CD14-positive monocyte (primary cell): ENCODE measurements at regions not wholly inside any gene's neighbourhood (a gene's known extent, or its start where the extent isn't known, plus 50 kb on each side); places are given as distances from the start of the nearest gene placed in this dataset.

Experiments
- DNase-seq, 3 donors: peaks; one replicate each; pipeline ENCODE4 v3.0.0-alpha.2; 2011 to 2022
- H2AFZ ChIP-seq: 2 replicates; pipeline ENCODE4 v1.6.0; 2012; ENCODE audit warnings: mild to moderate bottlenecking, low read depth, low read length, inconsistent platforms; ENCODE audit not compliant: insufficient read depth, poor library complexity, severe bottlenecking
- H3K27ac ChIP-seq, 2 donors: 1 replicate in 1 of 2; 2 replicates in 1 of 2; pipeline ENCODE4 v1.5.1; 2012 to 2013; ENCODE audit warnings: low read length in 2 of 2, control low read depth in 1 of 2, inconsistent platforms in 1 of 2, low read depth in 1 of 2, mild to moderate bottlenecking in 1 of 2
- H3K27me3 ChIP-seq, 2 donors: one replicate each; pipeline versions ENCODE4 v1.6.0 to v1.6.1; 2011 to 2013; ENCODE audit warnings: low read length in 2 of 2; ENCODE audit not compliant: control insufficient read depth in 2 of 2, insufficient read depth in 2 of 2
- H3K36me3 ChIP-seq, 2 donors: replicated peaks in 1 of 2; 1 replicate in 1 of 2; 2 replicates in 1 of 2; pipeline versions ENCODE4 v1.5.1 to v1.6.1; 2012 to 2013; ENCODE audit warnings: low read length in 2 of 2, control low read depth in 1 of 2, inconsistent platforms in 1 of 2, mild to moderate bottlenecking in 1 of 2; ENCODE audit not compliant: insufficient read depth in 2 of 2, control insufficient read depth in 1 of 2
- H3K4me1 ChIP-seq, 2 donors: 1 replicate in 1 of 2; 2 replicates in 1 of 2; pipeline versions ENCODE4 v1.5.1 to v1.6.1; 2012 to 2013; ENCODE audit warnings: low read length in 2 of 2, control low read depth in 1 of 2, inconsistent platforms in 1 of 2, mild to moderate bottlenecking in 1 of 2, moderate library complexity in 1 of 2; ENCODE audit not compliant: insufficient read depth in 2 of 2, control insufficient read depth in 1 of 2
- H3K4me2 ChIP-seq: replicated peaks from 2 replicates; pipeline ENCODE3; 2012; ENCODE audit warnings: low read length, moderate library complexity, mild to moderate bottlenecking; ENCODE audit not compliant: poor library complexity, severe bottlenecking; ENCODE audit errors: extremely low read depth
- H3K4me3 ChIP-seq, 3 experiments: fragments of 200-600 bp in 1 of 3; sonication (generic) in 1 of 3; replicated peaks in 1 of 3; 1 replicate in 2 of 3; 2 replicates in 1 of 3; pipeline ENCODE4 v1.5.1; 2011 to 2013; ENCODE audit warnings: low read length in 3 of 3, mild to moderate bottlenecking in 3 of 3, control low read depth in 2 of 3, low read depth in 2 of 3, inconsistent platforms in 1 of 3, moderate library complexity in 1 of 3
- H3K79me2 ChIP-seq: 2 replicates; pipeline ENCODE4 v1.6.0; 2012; ENCODE audit warnings: mild to moderate bottlenecking, control low read depth, inconsistent platforms, low read length, moderate library complexity; ENCODE audit not compliant: insufficient read depth
- H3K9ac ChIP-seq: 2 replicates; pipeline ENCODE4 v1.6.0; 2017; ENCODE audit warnings: low read length, mild to moderate bottlenecking; ENCODE audit not compliant: insufficient read depth, poor library complexity, severe bottlenecking
- H3K9me3 ChIP-seq, 2 donors: replicated peaks in 1 of 2; 1 replicate in 1 of 2; 2 replicates in 1 of 2; pipeline versions ENCODE4 v1.5.1 to v1.6.1; 2012 to 2013; ENCODE audit warnings: low read length in 2 of 2, control low read depth in 1 of 2; ENCODE audit not compliant: control insufficient read depth in 1 of 2, insufficient read depth in 1 of 2
- H4K20me1 ChIP-seq: 2 replicates; pipeline ENCODE4 v1.6.0; 2012; ENCODE audit warnings: mild to moderate bottlenecking, low read length, control low read depth, moderate library complexity; ENCODE audit not compliant: insufficient read depth
- H3K27ac Mint-ChIP-seq, 7 donors: one replicate each; pipeline ENCODE4 v1.8.0; 2020; ENCODE audit warnings: mild to moderate bottlenecking in 7 of 7, mixed read lengths in 7 of 7, moderate library complexity in 6 of 7, inconsistent platforms in 2 of 7
- H3K27me3 Mint-ChIP-seq, 3 donors: one replicate each; pipeline ENCODE4 v1.8.0; 2021 to 2022; ENCODE audit warnings: low read depth in 3 of 3, mild to moderate bottlenecking in 3 of 3, mixed read lengths in 3 of 3, moderate library complexity in 3 of 3, inconsistent platforms in 1 of 3
- H3K36me3 Mint-ChIP-seq, 2 donors: one replicate each; pipeline ENCODE4 v1.8.0; 2020; ENCODE audit warnings: mixed read lengths in 2 of 2, inconsistent platforms in 1 of 2, mild to moderate bottlenecking in 1 of 2
- H3K4me1 Mint-ChIP-seq: one replicate; pipeline ENCODE4 v1.8.0; 2020; ENCODE audit warnings: mild to moderate bottlenecking, mixed read lengths
- H3K4me3 Mint-ChIP-seq, 2 donors: one replicate each; pipeline ENCODE4 v1.8.0; 2020; ENCODE audit warnings: mild to moderate bottlenecking in 2 of 2, mixed read lengths in 2 of 2, moderate library complexity in 1 of 2
- H3K9me3 Mint-ChIP-seq, 7 donors: one replicate each; pipeline ENCODE4 v1.8.0; 2020 to 2022; ENCODE audit warnings: mixed read lengths in 7 of 7, mild to moderate bottlenecking in 6 of 7, moderate library complexity in 6 of 7, inconsistent platforms in 2 of 7
- CTCF ChIP-seq: fragments of 200-600 bp; IDR thresholded peaks from one replicate; pipeline ENCODE4 v1.8.0; 2022; ENCODE audit warnings: antibody characterized with exemption, mild to moderate bottlenecking
- WGBS: methylation state at CpG from one replicate; pipeline ENCODE4 v1.1.5; 2013; ENCODE audit warnings: missing lambda C conversion rate; ENCODE audit not compliant: insufficient coverage; 5-methylcytosine and 5-hydroxymethylcytosine counted together
- intact Hi-C, 2 donors: fragments of 100-400 bp; cut with micrococcal nuclease; formaldehyde crosslinking; loops; one replicate each; pipeline versions ENCODE4 v1.15.0 to v1.15.1; 2023

GRCh38 chr7:27314111-27314510 lies 71.5 kb downstream of the EVX1 start:
- peaks cover 0 to 4% of the 10 kb centered on the region in 2 donors for H3K36me3 Mint-ChIP-seq
- peaks cover 41 to 49% of the 10 kb centered on the region in 2 donors for H3K4me1 ChIP-seq
- no peaks in the 10 kb centered on the region for H4K20me1 ChIP-seq
- TF ChIP-seq CTCF = no peak
- H3K4me2 ChIP-seq = no peak overlapping the region
- H3K27me3 ChIP-seq = no peaks in the 10 kb centered on the region
- no peaks in the 10 kb centered on the region for H3K36me3 ChIP-seq
- H3K27ac ChIP-seq = no peak overlapping the region
- WGBS = 0% methylated on average over 2 of the region's 3 CpGs
- H3K9ac ChIP-seq = no peak overlapping the region
- H3K4me3 Mint-ChIP-seq = no peak overlapping the region
- peak overlapping the region in 2 of 7 donors; percentile 56 to 61 for H3K27ac Mint-ChIP-seq
- H3K9me3 Mint-ChIP-seq = peaks cover 3 to 15% (median 10%) of the 10 kb centered on the region in 7 donors
- H2AFZ ChIP-seq = no peak overlapping the region
- intact Hi-C loops = no loop called here
- peaks cover 0 to 6% (median 2%) of the 10 kb centered on the region in 3 donors for H3K27me3 Mint-ChIP-seq
- peaks cover 43% of the 10 kb centered on the region for H3K4me1 Mint-ChIP-seq
- peaks cover 7% of the 10 kb centered on the region in 2 donors for H3K9me3 ChIP-seq
- DNase-seq = no peak
- H3K79me2 ChIP-seq = no peaks in the 10 kb centered on the region
- no peak overlapping the region for H3K4me3 ChIP-seq

DNA sequence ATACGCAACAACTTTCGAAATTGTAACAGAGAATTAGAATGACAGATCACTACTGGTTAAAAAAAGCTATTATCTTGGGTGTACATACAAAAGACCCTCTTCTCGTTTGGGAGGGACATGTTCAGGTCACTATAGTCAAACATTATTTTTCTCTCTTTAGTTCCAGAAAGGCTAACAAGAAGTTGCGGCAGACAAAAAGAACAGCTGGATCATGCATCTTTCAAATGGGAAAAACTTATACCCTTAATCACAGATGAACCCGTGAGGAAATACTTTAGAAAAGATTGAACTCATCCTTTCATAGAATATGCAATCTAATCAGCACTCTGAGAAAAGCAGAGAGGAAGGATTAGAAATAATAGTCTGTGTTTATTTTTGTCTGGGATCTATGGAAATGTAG lies 72.5 kb downstream of the EVX1 start:
- Mint-ChIP-seq H3K9me3 (peaks cover 8 to 18% (median 14%) of the 10 kb centered on the region in 7 donors), H3K4me1 (peaks cover 43% of the 10 kb centered on the region), H3K27ac (no peak overlapping the region), H3K36me3 (peaks cover 0 to 7% of the 10 kb centered on the region in 2 donors), H3K4me3 (no peak overlapping the region), H3K27me3 (peaks cover 0 to 6% (median 3%) of the 10 kb centered on the region in 3 donors)
- Histone ChIP-seq H3K27ac (no peak overlapping the region), H4K20me1 (no peaks in the 10 kb centered on the region), H3K4me2 (no peak overlapping the region), H3K27me3 (no peaks in the 10 kb centered on the region), H3K9ac (no peak overlapping the region), H3K4me3 (no peak overlapping the region), H3K4me1 (peaks cover 41 to 49% of the 10 kb centered on the region in 2 donors), H3K36me3 (no peaks in the 10 kb centered on the region), H3K9me3 (peaks cover 7% of the 10 kb centered on the region in 2 donors), H3K79me2 (no peaks in the 10 kb centered on the region), H2AFZ (no peak overlapping the region)
- intact Hi-C loops = no loop called here
- no CpG with 5 or more reads among the region's 5 CpGs for WGBS
- DNase-seq = no peak
- no peak for TF ChIP-seq CTCF
